ENCODE measurements at regions not wholly inside any gene's neighbourhood (a gene's known extent, or its start where the extent isn't known, plus 50 kb on each side); places are given as distances from the start of the nearest gene placed in this dataset.

GRCh38 chr15:91695799-91696198 is 157.7 kb upstream of the SLCO3A1 start:
- Histone ChIP-seq H3K27ac (ENCODE audit: low read depth in 2 of 2, low read length in 2 of 2) (no peak overlapping the region), H3K27me3 (ENCODE audit: control insufficient read depth in 2 of 2, insufficient read depth in 2 of 2, low read length in 2 of 2) (no peaks in the 10 kb centered on the region), H3K9ac (ENCODE audit: low read depth in 1 of 2, low read length in 2 of 2) (no peak overlapping the region), H3K4me1 (ENCODE audit: control insufficient read depth in 2 of 2, insufficient read depth in 2 of 2, low read length in 2 of 2) (peaks cover 3 to 5% of the 10 kb centered on the region in 2 donors), H3K36me3 (ENCODE audit: control insufficient read depth in 2 of 2, insufficient read depth in 2 of 2, low read length in 2 of 2) (no peaks in the 10 kb centered on the region), H3K9me3 (ENCODE audit: control insufficient read depth in 2 of 2, low read length in 2 of 2) (no peaks in the 10 kb centered on the region), H3K4me3 (ENCODE audit: low read length in 2 of 2) (no peak overlapping the region)

DNA sequence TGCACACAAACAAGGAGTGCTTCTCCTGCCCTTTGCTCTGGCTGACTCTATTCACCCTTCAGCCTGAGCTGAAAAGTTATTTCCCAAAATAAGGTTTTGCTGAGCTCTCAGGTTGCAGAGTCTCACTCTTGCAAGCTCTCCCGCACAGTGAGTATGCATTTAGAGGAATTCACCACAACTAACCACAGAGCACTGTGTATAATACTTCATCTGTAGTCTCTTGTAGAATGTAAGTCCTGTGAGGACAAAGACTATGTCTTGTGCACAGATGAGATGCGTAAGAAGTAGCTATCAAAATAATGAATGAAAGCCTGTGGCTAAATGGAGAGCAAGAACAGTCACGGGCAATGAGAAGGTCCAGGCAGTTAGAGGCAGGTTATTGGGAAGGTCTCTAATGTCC is 156.5 kb upstream of the SLCO3A1 start:
- Histone ChIP-seq H3K27ac (ENCODE audit: low read depth in 2 of 2, low read length in 2 of 2) (no peak overlapping the region), H3K4me1 (ENCODE audit: control insufficient read depth in 2 of 2, insufficient read depth in 2 of 2, low read length in 2 of 2) (peaks cover 3 to 5% of the 10 kb centered on the region in 2 donors)

GRCh38 chr15:91698241-91698640 is 155.3 kb upstream of the SLCO3A1 start:
- Histone ChIP-seq H3K4me3 (ENCODE audit: low read length in 2 of 2) (no peak overlapping the region), H3K36me3 (ENCODE audit: control insufficient read depth in 2 of 2, insufficient read depth in 2 of 2, low read length in 2 of 2) (no peaks in the 10 kb centered on the region), H3K9ac (ENCODE audit: low read depth in 1 of 2, low read length in 2 of 2) (no peak overlapping the region), H3K27ac (ENCODE audit: low read depth in 2 of 2, low read length in 2 of 2) (no peak overlapping the region), H3K9me3 (ENCODE audit: control insufficient read depth in 2 of 2, low read length in 2 of 2) (no peaks in the 10 kb centered on the region), H3K4me1 (ENCODE audit: control insufficient read depth in 2 of 2, insufficient read depth in 2 of 2, low read length in 2 of 2) (peaks cover 3 to 5% of the 10 kb centered on the region in 2 donors), H3K27me3 (ENCODE audit: control insufficient read depth in 2 of 2, insufficient read depth in 2 of 2, low read length in 2 of 2) (no peaks in the 10 kb centered on the region)

More for the DNA sequence above, 156.5 kb upstream of the SLCO3A1 start:
- H3K27me3 ChIP-seq (ENCODE audit: control insufficient read depth in 2 of 2, insufficient read depth in 2 of 2, low read length in 2 of 2), result no peaks in the 10 kb centered on the region
- H3K36me3 ChIP-seq (ENCODE audit: control insufficient read depth in 2 of 2, insufficient read depth in 2 of 2, low read length in 2 of 2), result no peaks in the 10 kb centered on the region
- no peak overlapping the region for H3K4me3 ChIP-seq (ENCODE audit: low read length in 2 of 2)
- H3K9me3 ChIP-seq (ENCODE audit: control insufficient read depth in 2 of 2, low read length in 2 of 2), result no peaks in the 10 kb centered on the region
- H3K9ac ChIP-seq (ENCODE audit: low read depth in 1 of 2, low read length in 2 of 2), result no peak overlapping the region

DNA sequence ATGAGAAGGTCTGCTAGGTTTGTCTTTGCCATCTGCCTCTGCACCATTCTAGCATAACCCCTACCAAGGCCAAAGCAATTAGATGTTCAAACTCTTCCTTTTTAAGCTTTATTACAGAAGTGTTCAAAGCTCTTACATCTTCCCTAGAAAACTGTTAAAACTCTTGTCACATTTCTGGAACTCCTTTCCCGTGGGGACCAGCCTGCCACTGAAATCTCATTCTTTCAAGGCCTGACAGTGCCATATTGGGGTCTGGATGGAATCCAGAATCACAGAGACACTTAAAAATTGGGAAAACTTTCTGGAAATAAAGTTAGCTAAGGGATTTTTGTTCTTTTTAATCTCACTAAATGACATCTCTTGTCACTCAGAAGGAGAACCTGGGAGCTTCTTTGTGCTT is 153.8 kb upstream of the SLCO3A1 start:
- Histone ChIP-seq H3K4me3 (ENCODE audit: low read length in 2 of 2) (no peak overlapping the region), H3K9me3 (ENCODE audit: control insufficient read depth in 2 of 2, low read length in 2 of 2) (no peaks in the 10 kb centered on the region), H3K36me3 (ENCODE audit: control insufficient read depth in 2 of 2, insufficient read depth in 2 of 2, low read length in 2 of 2) (no peaks in the 10 kb centered on the region), H3K9ac (ENCODE audit: low read depth in 1 of 2, low read length in 2 of 2) (no peak overlapping the region), H3K4me1 (ENCODE audit: control insufficient read depth in 2 of 2, insufficient read depth in 2 of 2, low read length in 2 of 2) (peaks cover 0 to 3% of the 10 kb centered on the region in 2 donors), H3K27me3 (ENCODE audit: control insufficient read depth in 2 of 2, insufficient read depth in 2 of 2, low read length in 2 of 2) (no peaks in the 10 kb centered on the region), H3K27ac (ENCODE audit: low read depth in 2 of 2, low read length in 2 of 2) (no peak overlapping the region)

DNA sequence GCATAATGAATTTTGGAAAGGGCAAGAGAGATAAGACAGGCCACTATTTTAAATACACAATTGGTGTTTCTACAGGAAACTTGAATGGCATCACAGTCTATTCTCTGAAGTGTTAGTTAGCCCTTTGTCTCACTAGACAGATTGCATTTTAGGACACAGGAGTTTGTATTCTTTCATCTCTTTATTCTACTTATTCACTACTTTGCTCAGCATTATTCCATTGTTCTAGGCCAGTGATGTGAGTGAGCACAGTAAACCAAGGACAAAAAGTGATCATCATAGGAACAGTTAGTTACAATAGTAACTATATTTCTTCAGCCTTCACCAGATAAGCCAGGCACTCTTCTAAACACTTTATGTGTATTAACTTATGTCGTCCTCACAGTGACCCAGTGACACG is 150.2 kb upstream of the SLCO3A1 start:
- Histone ChIP-seq H3K36me3 (ENCODE audit: control insufficient read depth in 2 of 2, insufficient read depth in 2 of 2, low read length in 2 of 2) (no peaks in the 10 kb centered on the region), H3K27me3 (ENCODE audit: control insufficient read depth in 2 of 2, insufficient read depth in 2 of 2, low read length in 2 of 2) (no peaks in the 10 kb centered on the region), H3K27ac (ENCODE audit: low read depth in 2 of 2, low read length in 2 of 2) (no peak overlapping the region), H3K9ac (ENCODE audit: low read depth in 1 of 2, low read length in 2 of 2) (no peak overlapping the region), H3K4me3 (ENCODE audit: low read length in 2 of 2) (no peak overlapping the region), H3K4me1 (ENCODE audit: control insufficient read depth in 2 of 2, insufficient read depth in 2 of 2, low read length in 2 of 2) (no peaks in the 10 kb centered on the region), H3K9me3 (ENCODE audit: control insufficient read depth in 2 of 2, low read length in 2 of 2) (no peaks in the 10 kb centered on the region)

- H3K4me1 ChIP-seq (ENCODE audit: control insufficient read depth in 2 of 2, insufficient read depth in 2 of 2, low read length in 2 of 2), result no peaks in the 10 kb centered on the region
- H3K27ac ChIP-seq (ENCODE audit: low read depth in 2 of 2, low read length in 2 of 2), result no peak overlapping the region
- H3K9ac ChIP-seq (ENCODE audit: low read depth in 1 of 2, low read length in 2 of 2), result no peak overlapping the region
- no peaks in the 10 kb centered on the region for H3K27me3 ChIP-seq (ENCODE audit: control insufficient read depth in 2 of 2, insufficient read depth in 2 of 2, low read length in 2 of 2)
- no peak overlapping the region for H3K4me3 ChIP-seq (ENCODE audit: low read length in 2 of 2)
- H3K36me3 ChIP-seq (ENCODE audit: control insufficient read depth in 2 of 2, insufficient read depth in 2 of 2, low read length in 2 of 2), result no peaks in the 10 kb centered on the region
- no peaks in the 10 kb centered on the region for H3K9me3 ChIP-seq (ENCODE audit: control insufficient read depth in 2 of 2, low read length in 2 of 2)
Observed at GRCh38 chr15:91704343-91704742, 149.2 kb upstream of the SLCO3A1 start.

- Histone ChIP-seq H3K27ac (ENCODE audit: low read depth in 2 of 2, low read length in 2 of 2) (peak overlapping the region in 1 of 2 donors; percentile 58), H3K9ac (ENCODE audit: low read depth in 1 of 2, low read length in 2 of 2) (no peak overlapping the region), H3K4me3 (ENCODE audit: low read length in 2 of 2) (peak overlapping the region in 1 of 2 donors; percentile 28), H3K4me1 (ENCODE audit: control insufficient read depth in 2 of 2, insufficient read depth in 2 of 2, low read length in 2 of 2) (no peaks in the 10 kb centered on the region), H3K27me3 (ENCODE audit: control insufficient read depth in 2 of 2, insufficient read depth in 2 of 2, low read length in 2 of 2) (peaks cover 0 to 2% of the 10 kb centered on the region in 2 donors), H3K36me3 (ENCODE audit: control insufficient read depth in 2 of 2, insufficient read depth in 2 of 2, low read length in 2 of 2) (no peaks in the 10 kb centered on the region), H3K9me3 (ENCODE audit: control insufficient read depth in 2 of 2, low read length in 2 of 2) (no peaks in the 10 kb centered on the region)
Observed at GRCh38 chr15:91706322-91707032, 147.0 kb upstream of the SLCO3A1 start.

GRCh38 chr15:91710080-91710698 is 143.3 kb upstream of the SLCO3A1 start:
- H3K27me3 ChIP-seq (ENCODE audit: control insufficient read depth in 2 of 2, insufficient read depth in 2 of 2, low read length in 2 of 2), result peaks cover 0 to 2% of the 10 kb centered on the region in 2 donors
- H3K36me3 ChIP-seq (ENCODE audit: control insufficient read depth in 2 of 2, insufficient read depth in 2 of 2, low read length in 2 of 2), result no peaks in the 10 kb centered on the region
- no peak overlapping the region for H3K27ac ChIP-seq (ENCODE audit: low read depth in 2 of 2, low read length in 2 of 2)
- H3K9me3 ChIP-seq (ENCODE audit: control insufficient read depth in 2 of 2, low read length in 2 of 2), result no peaks in the 10 kb centered on the region
- no peaks in the 10 kb centered on the region for H3K4me1 ChIP-seq (ENCODE audit: control insufficient read depth in 2 of 2, insufficient read depth in 2 of 2, low read length in 2 of 2)
- no peak overlapping the region for H3K4me3 ChIP-seq (ENCODE audit: low read length in 2 of 2)
- H3K9ac ChIP-seq (ENCODE audit: low read depth in 1 of 2, low read length in 2 of 2), result no peak overlapping the region

- Histone ChIP-seq H3K9ac (ENCODE audit: low read depth in 1 of 2, low read length in 2 of 2) (no peak overlapping the region), H3K27me3 (ENCODE audit: control insufficient read depth in 2 of 2, insufficient read depth in 2 of 2, low read length in 2 of 2) (peaks cover 0 to 4% of the 10 kb centered on the region in 2 donors), H3K9me3 (ENCODE audit: control insufficient read depth in 2 of 2, low read length in 2 of 2) (no peaks in the 10 kb centered on the region), H3K27ac (ENCODE audit: low read depth in 2 of 2, low read length in 2 of 2) (no peak overlapping the region), H3K4me3 (ENCODE audit: low read length in 2 of 2) (no peak overlapping the region), H3K4me1 (ENCODE audit: control insufficient read depth in 2 of 2, insufficient read depth in 2 of 2, low read length in 2 of 2) (no peaks in the 10 kb centered on the region), H3K36me3 (ENCODE audit: control insufficient read depth in 2 of 2, insufficient read depth in 2 of 2, low read length in 2 of 2) (no peaks in the 10 kb centered on the region)
Observed at GRCh38 chr15:91711384-91712033, 142.0 kb upstream of the SLCO3A1 start.

GRCh38 chr15:91712286-91712685 is 141.2 kb upstream of the SLCO3A1 start:
- H3K27me3 ChIP-seq (ENCODE audit: control insufficient read depth in 2 of 2, insufficient read depth in 2 of 2, low read length in 2 of 2), result peaks cover 0 to 4% of the 10 kb centered on the region in 2 donors
- H3K4me3 ChIP-seq (ENCODE audit: low read length in 2 of 2), result no peak overlapping the region

More at GRCh38 chr15:91712286-91712685, 141.2 kb upstream of the SLCO3A1 start:
- Histone ChIP-seq H3K36me3 (ENCODE audit: control insufficient read depth in 2 of 2, insufficient read depth in 2 of 2, low read length in 2 of 2) (no peaks in the 10 kb centered on the region), H3K27ac (ENCODE audit: low read depth in 2 of 2, low read length in 2 of 2) (no peak overlapping the region), H3K4me1 (ENCODE audit: control insufficient read depth in 2 of 2, insufficient read depth in 2 of 2, low read length in 2 of 2) (no peaks in the 10 kb centered on the region), H3K9me3 (ENCODE audit: control insufficient read depth in 2 of 2, low read length in 2 of 2) (no peaks in the 10 kb centered on the region), H3K9ac (ENCODE audit: low read depth in 1 of 2, low read length in 2 of 2) (no peak overlapping the region)

Measured in mucosa of rectum (tissue), 2 donors.